PC-3 (cell line): ENCODE measurements at regions not wholly inside any gene's neighbourhood (a gene's known extent, or its start where the extent isn't known, plus 50 kb on each side); places are given as distances from the start of the nearest gene placed in this dataset.

Experiments used
- ATAC-seq: fragments of 200-7000 bp; cut with Tn5 transposase; 2 replicates; pipeline ENCODE4 v1.9.1; 2020; ENCODE audit warnings: mild to moderate bottlenecking, moderate library complexity
- BruUV-seq: library from RNA; stranded (reverse); fragments of 400-500 nt; replicated peaks from 2 replicates; lab custom pipeline; 2021; lab: Mats Ljungman, UMichigan
- CTCF ChIA-PET: fragments of 300-600 bp; sonication (Branson Sonifier 250); formaldehyde crosslinking; loops from one replicate; lab custom pipeline; 2022; ENCODE audit warnings: antibody characterized with exemption; lab: Charles Lee
- POLR2A ChIA-PET: fragments of 300-600 bp; sonication (Branson Sonifier 250); formaldehyde crosslinking; loops from one replicate; lab custom pipeline; 2022; ENCODE audit warnings: antibody characterized with exemption; ENCODE audit not compliant: unreplicated experiment; lab: Charles Lee
- DNase-seq: peaks from one replicate; pipeline ENCODE4 v3.0.0-alpha.2; 2015
- H2AFZ ChIP-seq: fragments of 300-600 bp; sonication (generic); 2 replicates; pipeline ENCODE4 v1.6.0; 2016; ENCODE audit warnings: antibody characterized with exemption, low read length
- H3F3A ChIP-seq: fragments of 300-600 bp; sonication (generic); one replicate; pipeline ENCODE4 v1.6.0; 2017; ENCODE audit warnings: antibody characterized with exemption, low read length, control low read depth, mild to moderate bottlenecking; ENCODE audit not compliant: unreplicated experiment
- H3K27ac ChIP-seq: fragments of 300-600 bp; sonication (generic); 2 replicates; pipeline ENCODE4 v1.5.1; 2016; ENCODE audit warnings: mild to moderate bottlenecking, low read length
- H3K27me3 ChIP-seq: fragments of 300-600 bp; sonication (generic); 2 replicates; pipeline ENCODE4 v1.6.1; 2016; ENCODE audit warnings: low read length, mixed read lengths
- H3K36me3 ChIP-seq: fragments of 300-600 bp; sonication (generic); 2 replicates; pipeline ENCODE4 v1.6.1; 2016; ENCODE audit warnings: low read depth, mixed run types, low read length, mixed read lengths
- H3K4me1 ChIP-seq: fragments of 300-600 bp; sonication (generic); 2 replicates; pipeline ENCODE4 v1.5.1; 2016; ENCODE audit warnings: low read length; ENCODE audit not compliant: insufficient read depth
- H3K4me2 ChIP-seq: fragments of 300-600 bp; sonication (generic); 2 replicates; pipeline ENCODE4 v1.6.0; 2016; ENCODE audit warnings: low read length
- H3K4me3 ChIP-seq: fragments of 300-600 bp; sonication (generic); 2 replicates; pipeline ENCODE4 v1.5.1; 2016; ENCODE audit warnings: mild to moderate bottlenecking, low read length, mixed read lengths
- H3K79me2 ChIP-seq: fragments of 300-600 bp; sonication (generic); 2 replicates; pipeline ENCODE4 v1.6.1; 2017; ENCODE audit warnings: low read length, mixed read lengths
- H3K9ac ChIP-seq: fragments of 300-600 bp; sonication (generic); 2 replicates; pipeline ENCODE4 v1.6.0; 2016; ENCODE audit warnings: mild to moderate bottlenecking, low read length
- H3K9me2 ChIP-seq: fragments of 300-600 bp; sonication (generic); replicated peaks from 2 replicates; pipeline ENCODE4 v1.6.1; 2016; ENCODE audit warnings: mixed run types, low read length, mixed read lengths
- H3K9me3 ChIP-seq: fragments of 300-600 bp; sonication (generic); 2 replicates; pipeline ENCODE4 v1.6.1; 2016; ENCODE audit warnings: low read length, mixed read lengths
- H4K20me1 ChIP-seq: fragments of 300-600 bp; sonication (generic); 2 replicates; pipeline ENCODE4 v1.6.1; 2016; ENCODE audit warnings: low read length, mixed read lengths
- CTCF ChIP-seq: fragments of 300-600 bp; sonication (generic); conservative IDR thresholded peaks from 2 replicates; pipeline ENCODE4 v1.5.1; 2017; ENCODE audit warnings: antibody characterized with exemption, low read depth, mild to moderate bottlenecking, low read length
- EZH2 ChIP-seq: fragments of 300-600 bp; sonication (generic); IDR thresholded peaks from one replicate; pipeline ENCODE4 v1.6.1; 2017; ENCODE audit warnings: antibody characterized with exemption, mild to moderate bottlenecking, low read length; ENCODE audit not compliant: unreplicated experiment
- EZH2phosphoT487 ChIP-seq: fragments of 300-600 bp; sonication (generic); IDR thresholded peaks from 2 replicates; pipeline ENCODE4 v1.6.1; 2018; ENCODE audit warnings: mild to moderate bottlenecking, antibody characterized with exemption, low read length, borderline replicate concordance
- intact Hi-C: fragments of 100-400 bp; cut with micrococcal nuclease; formaldehyde crosslinking; loops from 2 replicates; pipeline ENCODE4 v1.9.0; 2023

DNA sequence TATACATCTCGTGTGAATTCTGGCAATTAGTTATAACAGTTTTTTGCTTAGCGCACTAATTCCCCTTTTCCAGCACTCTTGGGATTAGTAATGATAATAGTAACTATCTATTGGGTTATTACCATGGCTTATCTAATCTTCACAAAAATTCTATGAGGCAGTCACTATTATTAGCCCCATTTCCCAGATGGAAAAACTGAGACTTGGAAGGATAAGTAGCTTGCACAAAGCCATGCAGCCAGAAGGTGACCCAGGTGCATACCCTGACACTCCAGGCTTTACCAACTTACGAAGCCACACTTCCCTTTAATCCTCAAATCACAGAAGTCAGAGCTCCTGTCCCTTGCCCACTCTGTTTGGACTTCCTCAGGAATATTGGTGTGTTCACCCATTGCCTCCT lies 156.8 kb downstream of the CYP26B1 start:
- DNase-seq: no peak
- Histone ChIP-seq H3F3A (no peaks in the 10 kb centered on the region), H3K36me3 (no peaks in the 10 kb centered on the region), H3K9me3 (no peaks in the 10 kb centered on the region), H3K79me2 (no peaks in the 10 kb centered on the region), H3K27me3 (peaks cover 29% of the 10 kb centered on the region), H3K27ac (no peak overlapping the region), H2AFZ (no peak overlapping the region), H3K9me2 (no peaks in the 10 kb centered on the region), H3K4me3 (no peak overlapping the region), H3K9ac (no peak overlapping the region), H3K4me1 (no peaks in the 10 kb centered on the region), H4K20me1 (no peaks in the 10 kb centered on the region), H3K4me2 (no peak overlapping the region)
- ChIA-PET POLR2A (no interaction called here), CTCF (no interaction called here)
- intact Hi-C loops: loop anchor here (10.0 kb wide), 1 partner anchor 206 kb away; no protein-coding TSS in a partner anchor
- BruUV-seq: no TSS peak
- TF ChIP-seq EZH2phosphoT487 (no peak), EZH2 (no peak), CTCF (no peak)
- no peak for ATAC-seq

- no peaks in the 10 kb centered on the region for H3K36me3 ChIP-seq
- no peaks in the 10 kb centered on the region for H3K4me1 ChIP-seq
- intact Hi-C loops: loop anchor here (10.0 kb wide), 1 partner anchor 205 kb away; no protein-coding TSS in a partner anchor
- ChIA-PET POLR2A (no interaction called here), CTCF (no interaction called here)
- no peaks in the 10 kb centered on the region for H3K9me3 ChIP-seq
- no peak overlapping the region for H3K9ac ChIP-seq
- ATAC-seq: no peak
- H3F3A ChIP-seq: no peaks in the 10 kb centered on the region
- H3K27ac ChIP-seq: no peak overlapping the region
- no peak overlapping the region for H3K4me3 ChIP-seq
- no peak for TF ChIP-seq EZH2
- TF ChIP-seq CTCF: no peak
- no peak for TF ChIP-seq EZH2phosphoT487
- peaks cover 29% of the 10 kb centered on the region for H3K27me3 ChIP-seq
- no peak overlapping the region for H2AFZ ChIP-seq
- BruUV-seq: no TSS peak
- H3K79me2 ChIP-seq: no peaks in the 10 kb centered on the region
- DNase-seq: no peak
- H3K9me2 ChIP-seq: no peaks in the 10 kb centered on the region
- no peaks in the 10 kb centered on the region for H4K20me1 ChIP-seq
- no peak overlapping the region for H3K4me2 ChIP-seq
Observed at GRCh38 chr2:71990122-71990521, 157.5 kb downstream of the CYP26B1 start.

DNA sequence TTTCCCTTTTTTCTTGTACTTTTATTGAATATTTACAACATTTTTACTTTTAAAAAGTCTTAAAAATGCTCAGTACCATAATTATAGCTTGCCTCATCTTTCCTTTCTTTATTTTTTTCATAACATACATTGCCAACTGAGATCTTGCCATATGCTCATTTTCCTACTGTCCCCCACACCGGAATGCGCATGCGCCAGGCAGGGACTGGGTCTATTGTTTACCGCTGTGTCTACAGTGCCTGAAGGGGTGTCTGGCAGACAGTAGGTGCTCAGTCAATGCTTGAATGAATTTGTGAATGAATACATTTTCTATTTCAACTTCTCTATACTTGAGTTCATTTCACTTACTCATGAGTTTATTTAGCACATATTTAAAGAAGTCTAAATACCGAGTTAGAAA lies 158.0 kb downstream of the CYP26B1 start:
- no peak overlapping the region for H3K4me3 ChIP-seq
- peaks cover 32% of the 10 kb centered on the region for H3K27me3 ChIP-seq
- intact Hi-C loops: loop anchor here (10.0 kb wide), 1 partner anchor 205 kb away; no protein-coding TSS in a partner anchor
- no peak overlapping the region for H3K27ac ChIP-seq
- DNase-seq: no peak
- H3K36me3 ChIP-seq: no peaks in the 10 kb centered on the region
- no peaks in the 10 kb centered on the region for H4K20me1 ChIP-seq
- POLR2A ChIA-PET: no interaction called here
- H3K4me2 ChIP-seq: no peak overlapping the region
- TF ChIP-seq EZH2phosphoT487: no peak
- TF ChIP-seq CTCF: no peak
- no peak for TF ChIP-seq EZH2
- CTCF ChIA-PET: no interaction called here
- H3K4me1 ChIP-seq: no peaks in the 10 kb centered on the region
- no peaks in the 10 kb centered on the region for H3K9me2 ChIP-seq
- ATAC-seq: no peak
- H3K79me2 ChIP-seq: no peaks in the 10 kb centered on the region
- no peaks in the 10 kb centered on the region for H3F3A ChIP-seq
- H3K9me3 ChIP-seq: no peaks in the 10 kb centered on the region
- no peak overlapping the region for H3K9ac ChIP-seq
- no peak overlapping the region for H2AFZ ChIP-seq
- BruUV-seq: no TSS peak
